Fibroblast of skin of right biceps (primary cell): ENCODE measurements at regions not wholly inside any gene's neighbourhood (a gene's known extent, or its start where the extent isn't known, plus 50 kb on each side); places are given as distances from the start of the nearest gene placed in this dataset.

Source experiments
- DNase-seq: peaks from one replicate; pipeline ENCODE4 v3.0.0-alpha.2; 2013

GRCh38 chr21:28746166-28746565, 246.5 kb downstream of the LTN1 start:
- no peak for DNase-seq

GRCh38 chr21:28745131-28746016, 247.3 kb downstream of the LTN1 start:
- peak; percentile 84 for DNase-seq

GRCh38 chr21:28743723-28744122, 249.0 kb downstream of the LTN1 start:
- no peak for DNase-seq

- DNase-seq: peak; percentile 79
Observed at GRCh38 chr21:28742527-28742926, 250.2 kb downstream of the LTN1 start.

GRCh38 chr21:28740125-28740524, 252.6 kb downstream of the LTN1 start:
- no peak for DNase-seq

GRCh38 chr21:28738882-28739281, 253.8 kb downstream of the LTN1 start:
- DNase-seq: no peak

GRCh38 chr21:28738420-28738704, 254.3 kb downstream of the LTN1 start:
- no peak for DNase-seq

- DNase-seq: peak; percentile 82
Observed at GRCh38 chr21:28737674-28738419, 254.8 kb downstream of the LTN1 start.

- DNase-seq: no peak
Observed at GRCh38 chr21:28734522-28735175, 258.0 kb downstream of the LTN1 start.

GRCh38 chr21:28731700-28732321, 260.9 kb downstream of the LTN1 start:
- DNase-seq: no peak

- no peak for DNase-seq
Observed at GRCh38 chr21:28729887-28730286, 262.8 kb downstream of the LTN1 start.

GRCh38 chr21:28727809-28728208, 264.9 kb downstream of the LTN1 start:
- DNase-seq: no peak

GRCh38 chr21:28725396-28725795, 267.3 kb downstream of the LTN1 start:
- peak; percentile 64 for DNase-seq

GRCh38 chr21:28723646-28724045, 269.0 kb downstream of the LTN1 start:
- DNase-seq: no peak

- DNase-seq: peak; percentile 26
Observed at GRCh38 chr21:28719723-28720122, 273.0 kb downstream of the LTN1 start.

- DNase-seq: peak; percentile 93
Observed at GRCh38 chr21:28714777-28715464, 277.8 kb downstream of the LTN1 start.

GRCh38 chr21:28712411-28712810, 280.3 kb downstream of the LTN1 start:
- DNase-seq: peak; percentile 77

- DNase-seq: peak; percentile 67
Observed at GRCh38 chr21:28705616-28706015, 287.1 kb downstream of the LTN1 start.

- peak; percentile 15 for DNase-seq
Observed at GRCh38 chr21:28704746-28705145, 287.9 kb downstream of the LTN1 start.

GRCh38 chr21:28703861-28704260, 288.8 kb downstream of the LTN1 start:
- no peak for DNase-seq

- no peak for DNase-seq
Observed at GRCh38 chr21:28699596-28700259, 292.9 kb downstream of the LTN1 start.

- no peak for DNase-seq
Observed at GRCh38 chr21:28699186-28699585, 293.5 kb downstream of the LTN1 start.
